ACC112 (cell line): ENCODE measurements at regions not wholly inside any gene's neighbourhood (a gene's known extent, or its start where the extent isn't known, plus 50 kb on each side); places are given as distances from the start of the nearest gene placed in this dataset.

Experiments
- H2AFZ ChIP-seq: fragments of 200-600 bp; sonication (generic); one replicate; pipeline ENCODE4 v1.6.0; 2017; ENCODE audit warnings: antibody characterized with exemption, low read length; ENCODE audit not compliant: unreplicated experiment
- H3K27ac ChIP-seq: fragments of 200-600 bp; sonication (generic); 2 replicates; pipeline ENCODE4 v1.5.1; 2014; ENCODE audit warnings: low read depth, mild to moderate bottlenecking, antibody characterized with exemption, low read length, moderate library complexity
- H3K27me3 ChIP-seq: fragments of 200-600 bp; sonication (generic); 2 replicates; pipeline ENCODE4 v1.6.1; 2014; ENCODE audit warnings: mild to moderate bottlenecking, antibody characterized with exemption, low read length, moderate library complexity, mixed read lengths; ENCODE audit not compliant: insufficient read depth
- H3K36me3 ChIP-seq: fragments of 200-600 bp; sonication (generic); 2 replicates; pipeline ENCODE4 v1.6.1; 2016; ENCODE audit warnings: mild to moderate bottlenecking, antibody characterized with exemption, low read length, moderate library complexity, mixed read lengths; ENCODE audit not compliant: insufficient read depth
- H3K4me1 ChIP-seq: fragments of 200-600 bp; sonication (generic); one replicate; pipeline ENCODE4 v1.6.1; 2016; ENCODE audit warnings: low read length, mixed read lengths; ENCODE audit not compliant: insufficient read depth, unreplicated experiment, control insufficient read depth
- H3K4me3 ChIP-seq: fragments of 200-600 bp; sonication (generic); 2 replicates; pipeline ENCODE4 v1.5.1; 2014; ENCODE audit warnings: mild to moderate bottlenecking, low read depth, low read length
- H3K79me2 ChIP-seq: fragments of 200-600 bp; sonication (generic); one replicate; pipeline ENCODE4 v1.6.0; 2016; ENCODE audit warnings: low read length; ENCODE audit not compliant: control insufficient read depth, unreplicated experiment, insufficient read depth

- Histone ChIP-seq H3K27ac (no peak overlapping the region), H3K4me1 (peaks cover 13% of the 10 kb centered on the region), H2AFZ (no peak overlapping the region), H3K79me2 (no peaks in the 10 kb centered on the region), H3K27me3 (no peaks in the 10 kb centered on the region), H3K36me3 (no peaks in the 10 kb centered on the region), H3K4me3 (no peak overlapping the region)
These were observed 254.6 kb downstream of the PTEN start for GRCh38 chr10:88117869-88118632.

GRCh38 chr10:88118729-88119128, 255.3 kb downstream of the PTEN start:
- Histone ChIP-seq H3K79me2 (no peaks in the 10 kb centered on the region), H3K36me3 (no peaks in the 10 kb centered on the region), H3K27me3 (no peaks in the 10 kb centered on the region), H3K27ac (no peak overlapping the region), H3K4me1 (peaks cover 13% of the 10 kb centered on the region), H2AFZ (no peak overlapping the region), H3K4me3 (no peak overlapping the region)

DNA sequence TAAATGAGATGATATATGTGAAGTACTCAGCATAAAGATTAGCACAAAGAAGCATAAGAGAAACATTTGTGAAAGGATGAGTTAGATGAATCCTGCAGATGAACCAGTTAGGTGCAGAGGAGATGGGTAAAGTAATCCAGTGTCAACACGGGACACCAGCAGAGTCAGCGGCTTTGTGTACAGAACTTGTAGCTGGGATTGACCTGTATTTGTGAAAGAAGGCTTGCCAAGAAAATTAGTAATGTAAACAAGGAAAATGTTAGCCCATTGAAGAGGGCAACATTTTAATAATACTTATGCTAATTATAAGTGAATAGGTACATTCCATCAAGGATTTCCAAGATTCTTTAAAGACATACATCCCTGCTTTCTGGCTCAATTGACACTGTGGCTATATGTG, 255.7 kb downstream of the PTEN start:
- Histone ChIP-seq H3K36me3 (no peaks in the 10 kb centered on the region), H3K27me3 (no peaks in the 10 kb centered on the region), H2AFZ (no peak overlapping the region), H3K79me2 (no peaks in the 10 kb centered on the region), H3K27ac (no peak overlapping the region), H3K4me3 (no peak overlapping the region), H3K4me1 (peaks cover 13% of the 10 kb centered on the region)

DNA sequence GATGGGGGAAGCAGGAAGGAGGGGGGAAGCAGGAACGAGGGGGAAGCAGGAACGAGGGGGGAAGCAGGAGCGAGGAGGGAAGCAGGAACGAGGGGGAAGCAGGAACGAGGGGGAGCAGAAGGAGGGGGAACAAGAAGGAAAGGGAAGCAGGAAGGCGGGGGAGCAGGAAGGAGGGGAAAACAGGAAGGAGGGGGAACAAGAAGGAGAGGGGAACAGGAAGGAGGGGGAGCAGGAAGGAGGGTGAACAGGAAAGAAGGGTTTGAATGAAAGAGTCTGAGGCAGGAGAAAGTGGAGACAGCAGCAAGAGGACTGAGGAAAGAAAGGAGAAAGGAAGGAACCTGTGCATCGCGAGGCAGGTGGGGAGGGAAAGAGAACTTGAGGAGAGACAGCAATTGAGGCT, 256.6 kb downstream of the PTEN start:
- no peaks in the 10 kb centered on the region for H3K27me3 ChIP-seq
- no peak overlapping the region for H3K4me3 ChIP-seq
- H3K36me3 ChIP-seq, result no peaks in the 10 kb centered on the region
- no peaks in the 10 kb centered on the region for H3K79me2 ChIP-seq
- no peak overlapping the region for H3K27ac ChIP-seq
- H2AFZ ChIP-seq, result no peak overlapping the region
- H3K4me1 ChIP-seq, result peaks cover 13% of the 10 kb centered on the region

DNA sequence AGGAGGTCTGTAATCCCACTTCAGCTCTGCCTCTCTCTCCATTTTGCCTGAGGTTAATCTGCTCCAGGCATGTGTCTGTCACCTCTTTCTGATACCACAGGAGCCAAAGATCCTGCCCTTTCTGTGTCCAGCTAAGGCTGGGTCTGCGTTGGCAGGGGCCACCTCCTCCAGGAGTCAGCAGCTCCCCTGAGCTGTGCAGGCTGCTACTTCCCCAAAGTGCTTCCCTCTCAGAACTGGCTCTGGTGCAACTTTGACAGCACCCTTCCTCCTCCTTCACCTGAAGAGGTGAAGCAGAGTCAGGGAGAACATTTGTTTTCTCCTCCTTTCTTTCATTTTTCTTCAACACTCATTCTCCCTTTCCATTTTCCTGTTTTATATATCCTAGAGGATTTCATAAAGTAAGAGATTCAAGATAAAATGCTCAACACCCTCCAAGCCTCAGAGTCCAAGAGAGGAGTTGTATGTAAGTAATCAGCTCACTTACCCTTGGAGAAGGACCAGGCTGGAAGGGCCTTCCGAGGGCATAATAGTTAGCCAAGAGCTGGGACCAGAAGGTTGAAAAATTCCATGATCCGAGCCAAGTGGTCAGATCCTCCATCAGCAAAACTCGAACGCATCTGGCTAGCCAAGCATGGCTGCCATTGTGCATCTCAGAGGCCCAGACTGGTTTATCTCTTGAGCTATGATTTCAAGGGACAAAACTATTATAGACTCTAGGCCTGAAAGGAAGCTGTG, 257.3 kb downstream of the PTEN start:
- no peak overlapping the region for H3K27ac ChIP-seq
- no peaks in the 10 kb centered on the region for H3K36me3 ChIP-seq
- no peaks in the 10 kb centered on the region for H3K27me3 ChIP-seq
- no peak overlapping the region for H2AFZ ChIP-seq
- no peak overlapping the region for H3K4me3 ChIP-seq
- peaks cover 10% of the 10 kb centered on the region for H3K4me1 ChIP-seq
- no peaks in the 10 kb centered on the region for H3K79me2 ChIP-seq

DNA sequence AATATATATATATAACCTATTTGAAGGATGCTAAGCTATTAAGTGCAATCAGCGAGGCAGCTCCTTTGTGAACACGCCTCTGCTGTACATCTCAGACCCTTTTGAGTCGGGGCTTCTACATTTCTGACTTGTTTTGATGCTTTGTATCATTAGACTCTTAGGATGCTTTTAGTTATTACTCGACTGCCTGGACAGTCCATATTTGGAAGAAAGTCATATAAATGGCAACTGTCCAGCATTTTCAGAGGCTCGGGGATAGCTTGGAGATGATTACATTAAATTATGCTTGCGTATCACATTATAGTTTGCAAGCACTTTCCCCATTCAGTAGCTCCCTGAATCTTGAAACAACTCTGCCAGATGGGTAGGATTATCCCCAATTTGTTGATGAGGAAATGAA, 257.9 kb downstream of the PTEN start:
- no peaks in the 10 kb centered on the region for H3K36me3 ChIP-seq
- H3K4me3 ChIP-seq, result no peak overlapping the region
- no peaks in the 10 kb centered on the region for H3K27me3 ChIP-seq
- no peaks in the 10 kb centered on the region for H3K79me2 ChIP-seq
- no peak overlapping the region for H2AFZ ChIP-seq
- peaks cover 4% of the 10 kb centered on the region for H3K4me1 ChIP-seq
- no peak overlapping the region for H3K27ac ChIP-seq

GRCh38 chr10:88122145-88122544, 258.7 kb downstream of the PTEN start:
- Histone ChIP-seq H3K4me1 (no peaks in the 10 kb centered on the region), H3K27ac (no peak overlapping the region), H3K27me3 (no peaks in the 10 kb centered on the region), H3K4me3 (no peak overlapping the region), H3K79me2 (no peaks in the 10 kb centered on the region), H3K36me3 (no peaks in the 10 kb centered on the region), H2AFZ (no peak overlapping the region)

DNA sequence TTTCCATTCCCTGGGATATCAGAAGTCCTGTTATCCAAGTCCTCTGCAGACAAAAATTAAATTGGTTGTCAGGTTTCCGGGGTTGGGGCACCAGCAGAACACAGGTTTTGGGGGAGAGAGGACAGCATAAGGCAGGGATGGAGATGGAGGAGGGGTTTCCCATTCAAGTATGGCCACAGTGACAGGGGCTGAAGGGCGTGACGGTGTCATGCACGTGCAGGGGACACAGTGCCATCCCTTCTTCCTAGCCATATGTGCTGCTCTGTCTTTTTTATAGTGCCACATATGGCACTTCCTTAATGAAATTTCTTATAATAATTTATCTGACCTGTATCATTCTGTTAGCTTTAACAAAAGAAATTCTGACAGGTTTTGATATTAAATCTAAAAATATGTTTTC, 259.2 kb downstream of the PTEN start:
- Histone ChIP-seq H3K27ac (no peak overlapping the region), H2AFZ (no peak overlapping the region), H3K4me3 (no peak overlapping the region), H3K4me1 (no peaks in the 10 kb centered on the region), H3K36me3 (no peaks in the 10 kb centered on the region), H3K27me3 (no peaks in the 10 kb centered on the region), H3K79me2 (no peaks in the 10 kb centered on the region)

GRCh38 chr10:88125766-88126165, 262.3 kb downstream of the PTEN start:
- Histone ChIP-seq H3K27me3 (no peaks in the 10 kb centered on the region), H3K36me3 (no peaks in the 10 kb centered on the region), H3K4me1 (no peaks in the 10 kb centered on the region), H3K79me2 (no peaks in the 10 kb centered on the region), H3K4me3 (no peak overlapping the region), H2AFZ (no peak overlapping the region), H3K27ac (no peak overlapping the region)

- H3K4me1 ChIP-seq, result no peaks in the 10 kb centered on the region
- no peaks in the 10 kb centered on the region for H3K79me2 ChIP-seq
- H2AFZ ChIP-seq, result no peak overlapping the region
- H3K27ac ChIP-seq, result no peak overlapping the region
- no peaks in the 10 kb centered on the region for H3K36me3 ChIP-seq
- no peaks in the 10 kb centered on the region for H3K27me3 ChIP-seq
- no peak overlapping the region for H3K4me3 ChIP-seq
These were observed 263.3 kb downstream of the PTEN start for GRCh38 chr10:88126699-88127098.

GRCh38 chr10:88127269-88127668, 263.8 kb downstream of the PTEN start:
- Histone ChIP-seq H3K27ac (no peak overlapping the region), H3K4me1 (no peaks in the 10 kb centered on the region), H3K79me2 (no peaks in the 10 kb centered on the region), H3K27me3 (no peaks in the 10 kb centered on the region), H2AFZ (no peak overlapping the region), H3K4me3 (no peak overlapping the region), H3K36me3 (no peaks in the 10 kb centered on the region)
